ENCODE measurements at regions not wholly inside any gene's neighbourhood (a gene's known extent, or its start where the extent isn't known, plus 50 kb on each side); places are given as distances from the start of the nearest gene placed in this dataset.

DNA sequence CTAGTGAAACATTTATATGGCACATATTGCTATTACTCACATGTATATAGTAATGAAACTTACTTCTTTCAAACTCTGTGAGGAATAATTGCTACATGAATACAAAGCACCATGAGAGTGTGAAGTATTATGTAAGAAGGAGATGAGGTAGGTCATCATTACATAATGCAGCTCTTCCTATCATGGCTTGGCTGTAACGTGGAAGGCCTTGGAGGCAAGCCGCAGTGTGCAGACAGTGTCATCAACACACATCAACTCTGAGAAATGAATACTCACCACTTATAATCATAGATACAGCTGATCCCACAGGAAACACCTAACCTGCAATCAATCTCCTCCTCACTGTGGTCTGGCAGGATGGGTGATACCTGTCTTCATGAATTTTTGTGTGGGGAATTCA is 49.9 kb upstream of the CCDC91 start:
- no peak for TF ChIP-seq ZFX (IDR thresholded peaks at IDR 0.05; ENCODE audit: borderline replicate concordance)
- TF ChIP-seq, protein P1, sequence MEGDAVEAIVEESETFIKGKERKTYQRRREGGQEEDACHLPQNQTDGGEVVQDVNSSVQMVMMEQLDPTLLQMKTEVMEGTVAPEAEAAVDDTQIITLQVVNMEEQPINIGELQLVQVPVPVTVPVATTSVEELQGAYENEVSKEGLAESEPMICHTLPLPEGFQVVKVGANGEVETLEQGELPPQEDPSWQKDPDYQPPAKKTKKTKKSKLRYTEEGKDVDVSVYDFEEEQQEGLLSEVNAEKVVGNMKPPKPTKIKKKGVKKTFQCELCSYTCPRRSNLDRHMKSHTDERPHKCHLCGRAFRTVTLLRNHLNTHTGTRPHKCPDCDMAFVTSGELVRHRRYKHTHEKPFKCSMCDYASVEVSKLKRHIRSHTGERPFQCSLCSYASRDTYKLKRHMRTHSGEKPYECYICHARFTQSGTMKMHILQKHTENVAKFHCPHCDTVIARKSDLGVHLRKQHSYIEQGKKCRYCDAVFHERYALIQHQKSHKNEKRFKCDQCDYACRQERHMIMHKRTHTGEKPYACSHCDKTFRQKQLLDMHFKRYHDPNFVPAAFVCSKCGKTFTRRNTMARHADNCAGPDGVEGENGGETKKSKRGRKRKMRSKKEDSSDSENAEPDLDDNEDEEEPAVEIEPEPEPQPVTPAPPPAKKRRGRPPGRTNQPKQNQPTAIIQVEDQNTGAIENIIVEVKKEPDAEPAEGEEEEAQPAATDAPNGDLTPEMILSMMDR (IDR thresholded peaks at IDR 0.05), result no peak
- H3K27ac ChIP-seq, result no peak overlapping the region

Data from 22Rv1 (cell line).